Left ventricle myocardium inferior (tissue), 1 donor: ENCODE measurements at regions not wholly inside any gene's neighbourhood (a gene's known extent, or its start where the extent isn't known, plus 50 kb on each side); places are given as distances from the start of the nearest gene placed in this dataset.

Source experiments
- DNase-seq: peaks from one replicate; pipeline ENCODE4 v3.0.0-alpha.2; 2020
- H3K27ac ChIP-seq: fragments of 200-600 bp; replicated peaks from 2 replicates; pipeline ENCODE4 v1.8.0; 2021
- H3K27me3 ChIP-seq: fragments of 200-600 bp; 2 replicates; pipeline ENCODE4 v1.8.0; 2021; ENCODE audit warnings: low read depth
- H3K36me3 ChIP-seq: fragments of 200-600 bp; 2 replicates; pipeline ENCODE4 v1.8.0; 2021
- H3K4me1 ChIP-seq: fragments of 200-600 bp; 2 replicates; pipeline ENCODE4 v1.8.0; 2021
- H3K4me3 ChIP-seq: fragments of 200-600 bp; 2 replicates; pipeline ENCODE4 v1.8.0; 2021; ENCODE audit warnings: mild to moderate bottlenecking, moderate library complexity
- H3K9me3 ChIP-seq: fragments of 200-600 bp; replicated peaks from 2 replicates; pipeline ENCODE4 v1.8.0; 2021
- intact Hi-C: fragments of 100-400 bp; cut with micrococcal nuclease; formaldehyde crosslinking; loops from one replicate; pipeline ENCODE4 v1.11.0; 2022
- TF ChIP-seq, protein P1 (sequence below): fragments of 200-600 bp; IDR thresholded peaks from 2 replicates; pipeline ENCODE4 v1.8.0; 2021; ENCODE audit warnings: antibody characterized with exemption, mild to moderate bottlenecking, borderline replicate concordance
- donor health status: DM: no; HTN: yes; CAD: no; lungs with severe emphysema.

DNA sequence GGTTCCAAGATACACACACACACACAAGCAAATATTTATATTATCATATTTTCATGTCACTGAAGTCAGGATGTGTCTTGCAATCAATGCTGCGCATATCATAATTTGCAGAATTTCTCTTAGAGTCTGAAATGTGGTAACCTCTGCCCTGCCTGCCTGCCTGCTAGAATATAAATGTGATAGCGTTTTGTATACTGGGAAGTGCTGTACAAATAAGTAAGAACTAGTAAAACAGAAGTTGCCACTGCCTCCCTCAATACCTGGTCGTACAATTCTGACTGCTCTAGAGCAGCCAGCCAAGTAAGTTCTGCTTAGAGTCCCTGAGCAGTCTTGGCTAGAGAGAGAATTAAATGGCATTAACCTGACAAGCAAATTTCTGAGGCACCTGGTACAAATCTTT, 83.9 kb upstream of the NTF3 start:
- no peaks in the 10 kb centered on the region for H3K36me3 ChIP-seq
- H3K27ac ChIP-seq, result no peak overlapping the region
- H3K4me3 ChIP-seq, result no peak overlapping the region
- peaks cover 15% of the 10 kb centered on the region for H3K9me3 ChIP-seq
- TF ChIP-seq, protein P1, sequence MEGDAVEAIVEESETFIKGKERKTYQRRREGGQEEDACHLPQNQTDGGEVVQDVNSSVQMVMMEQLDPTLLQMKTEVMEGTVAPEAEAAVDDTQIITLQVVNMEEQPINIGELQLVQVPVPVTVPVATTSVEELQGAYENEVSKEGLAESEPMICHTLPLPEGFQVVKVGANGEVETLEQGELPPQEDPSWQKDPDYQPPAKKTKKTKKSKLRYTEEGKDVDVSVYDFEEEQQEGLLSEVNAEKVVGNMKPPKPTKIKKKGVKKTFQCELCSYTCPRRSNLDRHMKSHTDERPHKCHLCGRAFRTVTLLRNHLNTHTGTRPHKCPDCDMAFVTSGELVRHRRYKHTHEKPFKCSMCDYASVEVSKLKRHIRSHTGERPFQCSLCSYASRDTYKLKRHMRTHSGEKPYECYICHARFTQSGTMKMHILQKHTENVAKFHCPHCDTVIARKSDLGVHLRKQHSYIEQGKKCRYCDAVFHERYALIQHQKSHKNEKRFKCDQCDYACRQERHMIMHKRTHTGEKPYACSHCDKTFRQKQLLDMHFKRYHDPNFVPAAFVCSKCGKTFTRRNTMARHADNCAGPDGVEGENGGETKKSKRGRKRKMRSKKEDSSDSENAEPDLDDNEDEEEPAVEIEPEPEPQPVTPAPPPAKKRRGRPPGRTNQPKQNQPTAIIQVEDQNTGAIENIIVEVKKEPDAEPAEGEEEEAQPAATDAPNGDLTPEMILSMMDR, result no peak
- no peaks in the 10 kb centered on the region for H3K4me1 ChIP-seq
- intact Hi-C loops, result no loop called here
- H3K27me3 ChIP-seq, result peaks cover 67% of the 10 kb centered on the region
- DNase-seq, result no peak

DNA sequence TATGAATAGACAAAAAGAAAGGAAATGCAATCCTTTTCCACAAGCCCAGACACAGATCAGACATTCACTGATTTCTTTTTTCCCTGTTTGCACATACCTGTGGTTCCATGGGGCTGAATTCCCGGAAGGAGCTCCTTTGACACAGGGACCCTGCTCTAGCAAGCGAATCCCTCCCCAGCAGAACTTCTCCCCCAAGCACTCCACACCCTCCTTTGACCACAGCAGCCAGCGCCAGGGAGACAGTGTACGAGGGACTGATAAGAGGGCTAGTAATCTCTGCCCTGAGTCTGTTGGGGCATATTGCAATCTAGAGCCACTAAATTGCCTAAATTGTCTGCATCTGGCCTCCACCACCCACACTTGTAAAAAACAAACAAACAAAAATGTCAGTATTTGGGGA, 83.4 kb upstream of the NTF3 start:
- intact Hi-C loops, result no loop called here
- Histone ChIP-seq H3K4me1 (no peaks in the 10 kb centered on the region), H3K9me3 (peaks cover 20% of the 10 kb centered on the region), H3K4me3 (no peak overlapping the region), H3K36me3 (no peaks in the 10 kb centered on the region), H3K27ac (no peak overlapping the region), H3K27me3 (peaks cover 62% of the 10 kb centered on the region)
- TF ChIP-seq, protein P1, result no peak
- no peak for DNase-seq

DNA sequence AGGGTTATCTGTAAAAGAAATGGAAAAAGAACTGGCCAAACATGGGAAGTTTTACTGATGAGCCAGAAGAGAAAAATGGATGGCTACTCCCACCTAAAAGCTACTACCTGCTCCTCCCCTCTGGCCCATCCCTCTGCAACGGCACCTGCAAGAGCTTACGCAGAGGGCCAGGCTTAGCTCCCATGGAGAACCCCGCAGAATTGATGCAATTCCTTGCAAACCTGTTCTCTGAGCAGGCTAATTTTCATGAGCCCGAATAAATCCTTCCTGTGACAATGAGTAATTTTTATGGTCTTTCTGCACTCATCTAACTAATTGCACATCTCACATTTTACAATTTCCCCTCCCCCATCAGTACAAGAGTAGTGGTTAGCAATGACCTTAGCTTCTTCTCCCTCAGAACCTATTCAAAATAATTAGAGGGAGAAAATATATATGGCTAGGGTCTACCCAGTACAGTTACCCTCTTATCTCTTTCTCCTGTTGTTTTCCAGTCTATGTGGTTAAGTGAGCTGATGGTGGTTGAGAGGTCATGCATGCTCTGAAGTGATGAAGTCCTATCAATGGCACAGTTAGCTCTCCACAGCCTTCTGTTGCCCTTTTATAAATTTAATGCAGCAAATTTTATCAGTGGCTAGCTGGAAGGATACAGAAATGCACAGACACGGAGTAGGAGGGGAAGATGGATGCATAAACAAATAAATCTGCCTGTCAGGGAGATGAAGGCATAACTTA, 67.7 kb upstream of the NTF3 start:
- Histone ChIP-seq H3K4me1 (no peaks in the 10 kb centered on the region), H3K4me3 (no peak overlapping the region), H3K27me3 (peaks cover 32% of the 10 kb centered on the region), H3K9me3 (no peaks in the 10 kb centered on the region), H3K36me3 (no peaks in the 10 kb centered on the region), H3K27ac (no peak overlapping the region)
- no peak for DNase-seq
- TF ChIP-seq, protein P1, result no peak
- intact Hi-C loops, result no loop called here

DNA sequence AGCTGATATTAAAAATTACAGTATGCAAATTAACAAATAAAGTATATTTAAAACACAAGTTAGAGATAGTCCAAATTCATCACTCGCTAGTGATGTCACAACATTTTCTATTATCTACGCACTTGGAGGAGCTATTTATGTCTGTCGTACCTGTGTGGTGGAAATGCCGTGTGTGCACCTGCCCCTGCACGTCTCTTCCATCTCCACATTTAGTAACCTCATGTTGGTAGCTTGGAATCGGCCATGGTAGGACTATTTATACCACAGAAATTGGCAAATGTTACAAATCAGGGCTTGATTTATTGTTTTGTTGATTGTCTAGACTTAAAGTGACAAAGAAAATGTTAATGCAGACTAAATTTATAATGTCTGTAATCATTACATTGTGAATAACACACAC, 62.6 kb upstream of the NTF3 start:
- no peaks in the 10 kb centered on the region for H3K9me3 ChIP-seq
- H3K27ac ChIP-seq, result no peak overlapping the region
- intact Hi-C loops, result no loop called here
- peaks cover 41% of the 10 kb centered on the region for H3K27me3 ChIP-seq
- H3K4me3 ChIP-seq, result no peak overlapping the region
- no peaks in the 10 kb centered on the region for H3K36me3 ChIP-seq
- no peaks in the 10 kb centered on the region for H3K4me1 ChIP-seq
- DNase-seq, result no peak
- TF ChIP-seq, protein P1, result no peak

DNA sequence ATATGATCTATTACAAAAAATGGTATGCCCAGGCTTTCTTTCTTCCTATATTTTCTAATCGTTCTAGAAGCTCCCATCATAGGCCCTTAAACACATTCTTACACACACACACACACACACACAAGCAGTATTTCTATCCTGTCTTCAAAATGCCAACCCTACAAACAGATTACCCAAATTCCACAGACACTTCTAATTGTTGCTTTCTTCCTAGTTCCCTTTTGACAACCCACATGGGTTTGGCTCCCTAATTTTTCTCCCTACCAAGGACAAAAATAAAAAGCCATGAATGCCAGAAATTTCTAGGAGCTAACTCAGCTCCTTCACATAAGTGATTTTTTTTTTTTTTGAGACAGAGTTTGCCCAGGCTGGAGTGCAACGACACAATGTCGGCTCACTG, 60.3 kb upstream of the NTF3 start:
- TF ChIP-seq, protein P1, result no peak
- no peak for DNase-seq
- Histone ChIP-seq H3K27me3 (peaks cover 33% of the 10 kb centered on the region), H3K27ac (no peak overlapping the region), H3K36me3 (no peaks in the 10 kb centered on the region), H3K9me3 (no peaks in the 10 kb centered on the region), H3K4me1 (no peaks in the 10 kb centered on the region), H3K4me3 (no peak overlapping the region)
- intact Hi-C loops, result no loop called here
